ENCODE measurements at regions not wholly inside any gene's neighbourhood (a gene's known extent, or its start where the extent isn't known, plus 50 kb on each side); places are given as distances from the start of the nearest gene placed in this dataset.

- Histone ChIP-seq H3K4me1 (ENCODE audit: insufficient read depth, low read length, poor library complexity, severe bottlenecking) (no peaks in the 10 kb centered on the region), H3K9me2 (ENCODE audit: insufficient read depth, low read length) (no peaks in the 10 kb centered on the region), H3K4me3 (ENCODE audit: low read depth, low read length, poor library complexity, severe bottlenecking) (no peak overlapping the region), H3K79me2 (ENCODE audit: insufficient read depth, low read depth, low read length) (no peaks in the 10 kb centered on the region), H3K36me3 (ENCODE audit: insufficient read depth, low read length) (no peaks in the 10 kb centered on the region), H3K9me3 (ENCODE audit: low read length) (no peaks in the 10 kb centered on the region), H3K27ac (ENCODE audit: low read depth, low read length, poor library complexity, severe bottlenecking) (no peak overlapping the region), H2AFZ (ENCODE audit: low read length) (no peak overlapping the region), H3K4me2 (ENCODE audit: low read length) (no peak overlapping the region), H4K20me1 (ENCODE audit: insufficient read depth, low read length) (no peaks in the 10 kb centered on the region)
- BruUV-seq (replicated peaks): no TSS peak
- ChIA-PET POLR2A (interaction anchor here (0.7 to 1.1 kb wide), 2 partner anchors 9 to 994 kb away, joined by 3 read pairs; no protein-coding TSS in a partner anchor), CTCF (ENCODE audit: unreplicated experiment) (no interaction called here)
- DNase-seq (ENCODE audit: low spot score): no peak
- no peak for TF ChIP-seq EZH2phosphoT487 (IDR thresholded peaks at IDR 0.05; ENCODE audit: borderline replicate concordance, low read depth, low read length)
- TF ChIP-seq, protein P1, sequence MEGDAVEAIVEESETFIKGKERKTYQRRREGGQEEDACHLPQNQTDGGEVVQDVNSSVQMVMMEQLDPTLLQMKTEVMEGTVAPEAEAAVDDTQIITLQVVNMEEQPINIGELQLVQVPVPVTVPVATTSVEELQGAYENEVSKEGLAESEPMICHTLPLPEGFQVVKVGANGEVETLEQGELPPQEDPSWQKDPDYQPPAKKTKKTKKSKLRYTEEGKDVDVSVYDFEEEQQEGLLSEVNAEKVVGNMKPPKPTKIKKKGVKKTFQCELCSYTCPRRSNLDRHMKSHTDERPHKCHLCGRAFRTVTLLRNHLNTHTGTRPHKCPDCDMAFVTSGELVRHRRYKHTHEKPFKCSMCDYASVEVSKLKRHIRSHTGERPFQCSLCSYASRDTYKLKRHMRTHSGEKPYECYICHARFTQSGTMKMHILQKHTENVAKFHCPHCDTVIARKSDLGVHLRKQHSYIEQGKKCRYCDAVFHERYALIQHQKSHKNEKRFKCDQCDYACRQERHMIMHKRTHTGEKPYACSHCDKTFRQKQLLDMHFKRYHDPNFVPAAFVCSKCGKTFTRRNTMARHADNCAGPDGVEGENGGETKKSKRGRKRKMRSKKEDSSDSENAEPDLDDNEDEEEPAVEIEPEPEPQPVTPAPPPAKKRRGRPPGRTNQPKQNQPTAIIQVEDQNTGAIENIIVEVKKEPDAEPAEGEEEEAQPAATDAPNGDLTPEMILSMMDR (conservative IDR thresholded peaks at IDR 0.05; ENCODE audit: low read length): no peak
- intact Hi-C loops (cut with micrococcal nuclease; ENCODE audit: unreplicated experiment): no loop called here
Measured at GRCh38 chr3:76582632-76583378, 457.1 kb upstream of the ROBO2 start.

DNA sequence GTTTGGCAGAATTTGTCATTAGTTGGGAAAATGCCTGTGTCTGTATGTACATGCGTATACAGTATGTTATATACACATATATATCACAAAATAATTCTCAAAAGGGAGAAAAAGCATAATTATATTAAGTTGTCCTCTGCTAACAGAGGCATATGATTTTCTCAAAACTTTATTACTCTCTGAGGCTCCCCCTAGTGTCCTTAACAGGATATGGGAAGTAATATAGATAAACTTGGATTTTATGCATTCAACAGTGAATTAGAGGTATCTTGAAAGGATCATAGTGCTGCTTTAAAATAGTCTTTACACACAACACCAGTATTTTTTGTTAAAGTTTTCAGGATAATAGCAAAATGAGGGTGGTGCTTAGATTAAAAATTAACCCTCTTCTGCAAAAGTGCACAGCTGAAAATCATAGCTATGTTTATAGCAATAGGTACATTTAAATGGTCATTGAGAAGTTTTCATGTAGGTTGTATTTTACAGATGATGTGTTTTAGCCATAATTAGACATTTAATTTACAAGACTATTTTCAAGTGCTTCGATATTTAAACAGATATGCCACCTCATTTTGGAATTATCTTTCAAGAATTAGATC, 454.0 kb upstream of the ROBO2 start:
- ChIA-PET POLR2A (interaction anchor here (0.7 kb wide), 1 partner anchor 30 kb away, joined by 3 read pairs; no protein-coding TSS in a partner anchor), CTCF (ENCODE audit: unreplicated experiment) (no interaction called here)
- no peaks in the 10 kb centered on the region for H4K20me1 ChIP-seq (ENCODE audit: insufficient read depth, low read length)
- DNase-seq (ENCODE audit: low spot score): peak; percentile 10
- no peaks in the 10 kb centered on the region for H3K4me1 ChIP-seq (ENCODE audit: insufficient read depth, low read length, poor library complexity, severe bottlenecking)
- no peak overlapping the region for H3K27ac ChIP-seq (ENCODE audit: low read depth, low read length, poor library complexity, severe bottlenecking)
- no peak overlapping the region for H3K4me3 ChIP-seq (ENCODE audit: low read depth, low read length, poor library complexity, severe bottlenecking)
- no peak for TF ChIP-seq EZH2phosphoT487 (IDR thresholded peaks at IDR 0.05; ENCODE audit: borderline replicate concordance, low read depth, low read length)
- TF ChIP-seq, protein P1 (conservative IDR thresholded peaks at IDR 0.05; ENCODE audit: low read length): peak; percentile 81
- intact Hi-C loops (cut with micrococcal nuclease; ENCODE audit: unreplicated experiment): no loop called here
- no TSS peak for BruUV-seq (replicated peaks)
- H3K9me3 ChIP-seq (ENCODE audit: low read length): no peaks in the 10 kb centered on the region
- H3K36me3 ChIP-seq (ENCODE audit: insufficient read depth, low read length): no peaks in the 10 kb centered on the region
- no peak overlapping the region for H3K4me2 ChIP-seq (ENCODE audit: low read length)
- no peaks in the 10 kb centered on the region for H3K79me2 ChIP-seq (ENCODE audit: insufficient read depth, low read depth, low read length)
- no peaks in the 10 kb centered on the region for H3K9me2 ChIP-seq (ENCODE audit: insufficient read depth, low read length)
- H2AFZ ChIP-seq (ENCODE audit: low read length): no peak overlapping the region

GRCh38 chr3:76586471-76586870, 453.4 kb upstream of the ROBO2 start:
- TF ChIP-seq, protein P1 (conservative IDR thresholded peaks at IDR 0.05; ENCODE audit: low read length): no peak
- no peak for TF ChIP-seq EZH2phosphoT487 (IDR thresholded peaks at IDR 0.05; ENCODE audit: borderline replicate concordance, low read depth, low read length)
- H3K36me3 ChIP-seq (ENCODE audit: insufficient read depth, low read length): no peaks in the 10 kb centered on the region
- H2AFZ ChIP-seq (ENCODE audit: low read length): no peak overlapping the region
- H3K4me3 ChIP-seq (ENCODE audit: low read depth, low read length, poor library complexity, severe bottlenecking): no peak overlapping the region
- H3K27ac ChIP-seq (ENCODE audit: low read depth, low read length, poor library complexity, severe bottlenecking): no peak overlapping the region
- BruUV-seq (replicated peaks): no TSS peak
- no peaks in the 10 kb centered on the region for H3K4me1 ChIP-seq (ENCODE audit: insufficient read depth, low read length, poor library complexity, severe bottlenecking)
- DNase-seq (ENCODE audit: low spot score): no peak
- no peaks in the 10 kb centered on the region for H3K9me3 ChIP-seq (ENCODE audit: low read length)
- H4K20me1 ChIP-seq (ENCODE audit: insufficient read depth, low read length): no peaks in the 10 kb centered on the region
- POLR2A ChIA-PET: interaction anchor here (0.7 kb wide), 1 partner anchor 30 kb away, joined by 3 read pairs; no protein-coding TSS in a partner anchor
- no peaks in the 10 kb centered on the region for H3K9me2 ChIP-seq (ENCODE audit: insufficient read depth, low read length)
- CTCF ChIA-PET (ENCODE audit: unreplicated experiment): no interaction called here
- H3K79me2 ChIP-seq (ENCODE audit: insufficient read depth, low read depth, low read length): no peaks in the 10 kb centered on the region
- H3K4me2 ChIP-seq (ENCODE audit: low read length): no peak overlapping the region
- intact Hi-C loops (cut with micrococcal nuclease; ENCODE audit: unreplicated experiment): no loop called here
